ENCODE measurements at regions not wholly inside any gene's neighbourhood (a gene's known extent, or its start where the extent isn't known, plus 50 kb on each side); places are given as distances from the start of the nearest gene placed in this dataset.

- DNase-seq (ENCODE audit: low read depth in 2 of 2): peak; percentile 13 to 15
Measured at GRCh38 chr4:38189445-38189844, 229.2 kb downstream of the PTTG2 start.

GRCh38 chr4:38190717-38191178 lies 230.6 kb downstream of the PTTG2 start:
- no peak for DNase-seq (ENCODE audit: low read depth in 2 of 2)

- DNase-seq (ENCODE audit: low read depth in 2 of 2): no peak
Measured at GRCh38 chr4:38192516-38192915, 232.3 kb downstream of the PTTG2 start.

- DNase-seq (ENCODE audit: low read depth in 2 of 2): no peak
Measured at GRCh38 chr4:38193236-38193863, 233.2 kb downstream of the PTTG2 start.

GRCh38 chr4:38194047-38194602 lies 233.9 kb downstream of the PTTG2 start:
- DNase-seq (ENCODE audit: low read depth in 2 of 2): no peak

GRCh38 chr4:38195486-38195885 lies 235.3 kb downstream of the PTTG2 start:
- DNase-seq (ENCODE audit: low read depth in 2 of 2): no peak

GRCh38 chr4:38195911-38196310 lies 235.7 kb downstream of the PTTG2 start:
- DNase-seq (ENCODE audit: low read depth in 2 of 2): no peak

- DNase-seq (ENCODE audit: low read depth in 2 of 2): no peak
Measured at GRCh38 chr4:38202242-38202641, 242.0 kb downstream of the PTTG2 start.

- no peak for DNase-seq (ENCODE audit: low read depth in 2 of 2)
Measured at GRCh38 chr4:38203609-38204008, 243.4 kb downstream of the PTTG2 start.

GRCh38 chr4:38204339-38205035 lies 244.3 kb downstream of the PTTG2 start:
- DNase-seq (ENCODE audit: low read depth in 2 of 2): no peak

- DNase-seq (ENCODE audit: low read depth in 2 of 2): no peak
Measured at GRCh38 chr4:38205261-38205660, 245.1 kb downstream of the PTTG2 start.

GRCh38 chr4:38207110-38207457 lies 246.9 kb downstream of the PTTG2 start:
- DNase-seq (ENCODE audit: low read depth in 2 of 2): no peak

GRCh38 chr4:38209654-38210053 lies 249.5 kb downstream of the PTTG2 start:
- DNase-seq (ENCODE audit: low read depth in 2 of 2): no peak

- DNase-seq (ENCODE audit: low read depth in 2 of 2): no peak
Measured at GRCh38 chr4:38210396-38211114, 250.4 kb downstream of the PTTG2 start.

GRCh38 chr4:38211885-38212284 lies 251.7 kb downstream of the PTTG2 start:
- no peak for DNase-seq (ENCODE audit: low read depth in 2 of 2)

- DNase-seq (ENCODE audit: low read depth in 2 of 2): no peak
Measured at GRCh38 chr4:38213083-38213805, 253.0 kb downstream of the PTTG2 start.

- DNase-seq (ENCODE audit: low read depth in 2 of 2): no peak
Measured at GRCh38 chr4:38222892-38223291, 262.7 kb downstream of the PTTG2 start.

- no peak for DNase-seq (ENCODE audit: low read depth in 2 of 2)
Measured at GRCh38 chr4:38223306-38223705, 263.1 kb downstream of the PTTG2 start.

GRCh38 chr4:38223782-38224236 lies 263.6 kb downstream of the PTTG2 start:
- DNase-seq (ENCODE audit: low read depth in 2 of 2): no peak

GRCh38 chr4:38224850-38225249 lies 264.7 kb downstream of the PTTG2 start:
- DNase-seq (ENCODE audit: low read depth in 2 of 2): no peak

- no peak for DNase-seq (ENCODE audit: low read depth in 2 of 2)
Measured at GRCh38 chr4:38226170-38226569, 266.0 kb downstream of the PTTG2 start.

Measured in stimulated activated CD4-positive, alpha-beta T cell treated with anti-CD3 and anti-CD28 coated beads, Interleukin-4, amount 100 ng/mL, for 48 hours (primary cell).